Osteoblast (primary cell): ENCODE measurements at regions not wholly inside any gene's neighbourhood (a gene's known extent, or its start where the extent isn't known, plus 50 kb on each side); places are given as distances from the start of the nearest gene placed in this dataset.

Source experiments
- DNase-seq: peaks from one replicate; pipeline ENCODE4 v3.0.0; 2011; ENCODE audit warnings: low spot score, mixed read lengths; ENCODE audit not compliant: insufficient read length; ENCODE audit errors: missing footprints
- H2AFZ ChIP-seq: 2 replicates; pipeline ENCODE4 v1.6.0; 2011; ENCODE audit warnings: mild to moderate bottlenecking, low read length
- H3K27ac ChIP-seq: 2 replicates; pipeline ENCODE4 v1.5.1; 2011; ENCODE audit warnings: mild to moderate bottlenecking, low read depth, low read length, moderate library complexity
- H3K27me3 ChIP-seq: 2 replicates; pipeline ENCODE4 v1.6.0; 2012; ENCODE audit warnings: mild to moderate bottlenecking, control low read depth, inconsistent platforms, low read length, moderate library complexity; ENCODE audit not compliant: insufficient read depth
- H3K36me3 ChIP-seq: 2 replicates; pipeline ENCODE4 v1.5.1; 2011; ENCODE audit warnings: mild to moderate bottlenecking, low read length, control low read depth, moderate library complexity; ENCODE audit not compliant: insufficient read depth
- H3K4me1 ChIP-seq: 2 replicates; pipeline ENCODE4 v1.5.1; 2011; ENCODE audit warnings: mild to moderate bottlenecking, low read length, control low read depth, moderate library complexity; ENCODE audit not compliant: insufficient read depth
- H3K4me2 ChIP-seq: 2 replicates; pipeline ENCODE4 v1.6.0; 2011; ENCODE audit warnings: mild to moderate bottlenecking, low read length; ENCODE audit not compliant: insufficient read depth
- H3K4me3 ChIP-seq: fragments of 200-600 bp; sonication (generic); 3 replicates; pipeline ENCODE4 v1.5.1; 2012; ENCODE audit warnings: mild to moderate bottlenecking, low read length, inconsistent platforms; ENCODE audit not compliant: insufficient read depth
- H3K79me2 ChIP-seq: 2 replicates; pipeline ENCODE4 v1.6.0; 2012; ENCODE audit warnings: mild to moderate bottlenecking, low read length, control low read depth, inconsistent platforms; ENCODE audit not compliant: insufficient read depth
- H3K9me3 ChIP-seq: 2 replicates; pipeline ENCODE4 v1.5.1; 2011; ENCODE audit warnings: low read depth, low read length, control low read depth
- H4K20me1 ChIP-seq: 2 replicates; pipeline ENCODE4 v1.6.0; 2012; ENCODE audit warnings: mild to moderate bottlenecking, low read length, control low read depth; ENCODE audit not compliant: insufficient read depth
- TF ChIP-seq, protein P1 (sequence below): IDR thresholded peaks from 2 replicates; pipeline ENCODE4 v1.5.1; 2011; ENCODE audit warnings: mild to moderate bottlenecking, low read depth, low read length, moderate library complexity; ENCODE audit errors: extremely low read depth

DNA sequence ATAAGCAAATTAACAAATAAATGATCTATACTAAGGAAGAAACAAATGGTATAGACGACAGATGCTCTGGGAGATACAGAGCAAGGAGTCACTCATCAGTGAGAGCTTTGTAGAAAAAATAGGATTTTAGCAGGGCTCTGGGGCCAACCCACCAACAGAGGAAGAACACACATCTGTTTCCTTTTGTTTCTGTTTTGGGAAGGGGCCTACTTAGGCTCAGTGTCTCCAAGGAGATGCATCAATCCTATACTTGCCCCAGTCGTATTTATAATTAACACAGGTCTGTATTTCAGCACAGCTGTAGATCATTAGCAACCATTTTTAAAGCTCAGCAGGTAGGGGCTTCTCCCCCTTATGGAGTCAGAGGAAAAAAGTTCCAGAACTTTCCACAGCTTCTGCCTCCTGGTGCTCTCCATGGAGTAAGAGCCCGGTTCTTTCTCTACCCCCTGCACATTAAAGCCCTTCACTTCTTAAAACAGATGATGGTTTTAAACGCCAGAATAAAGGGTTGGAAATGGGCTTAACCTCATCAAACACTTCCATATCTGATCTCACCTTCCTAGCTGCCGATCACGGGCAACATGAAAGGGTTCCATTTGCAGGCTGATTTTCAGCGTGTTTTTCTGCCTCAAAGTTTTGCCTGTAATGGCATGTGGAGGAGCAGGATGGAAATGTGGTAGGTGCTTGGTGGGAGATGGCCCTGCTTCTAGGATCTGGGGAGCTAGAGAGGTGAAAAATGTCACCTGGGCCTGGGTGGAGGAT is 291.7 kb downstream of the TCF7L2 start:
- Histone ChIP-seq H2AFZ (no peak overlapping the region), H3K4me3 (no peak overlapping the region), H3K36me3 (no peaks in the 10 kb centered on the region), H3K4me2 (no peak overlapping the region), H3K9me3 (no peaks in the 10 kb centered on the region), H4K20me1 (no peaks in the 10 kb centered on the region), H3K27ac (no peak overlapping the region), H3K79me2 (no peaks in the 10 kb centered on the region), H3K27me3 (peaks cover 44% of the 10 kb centered on the region), H3K4me1 (no peaks in the 10 kb centered on the region)
- TF ChIP-seq, protein P1, sequence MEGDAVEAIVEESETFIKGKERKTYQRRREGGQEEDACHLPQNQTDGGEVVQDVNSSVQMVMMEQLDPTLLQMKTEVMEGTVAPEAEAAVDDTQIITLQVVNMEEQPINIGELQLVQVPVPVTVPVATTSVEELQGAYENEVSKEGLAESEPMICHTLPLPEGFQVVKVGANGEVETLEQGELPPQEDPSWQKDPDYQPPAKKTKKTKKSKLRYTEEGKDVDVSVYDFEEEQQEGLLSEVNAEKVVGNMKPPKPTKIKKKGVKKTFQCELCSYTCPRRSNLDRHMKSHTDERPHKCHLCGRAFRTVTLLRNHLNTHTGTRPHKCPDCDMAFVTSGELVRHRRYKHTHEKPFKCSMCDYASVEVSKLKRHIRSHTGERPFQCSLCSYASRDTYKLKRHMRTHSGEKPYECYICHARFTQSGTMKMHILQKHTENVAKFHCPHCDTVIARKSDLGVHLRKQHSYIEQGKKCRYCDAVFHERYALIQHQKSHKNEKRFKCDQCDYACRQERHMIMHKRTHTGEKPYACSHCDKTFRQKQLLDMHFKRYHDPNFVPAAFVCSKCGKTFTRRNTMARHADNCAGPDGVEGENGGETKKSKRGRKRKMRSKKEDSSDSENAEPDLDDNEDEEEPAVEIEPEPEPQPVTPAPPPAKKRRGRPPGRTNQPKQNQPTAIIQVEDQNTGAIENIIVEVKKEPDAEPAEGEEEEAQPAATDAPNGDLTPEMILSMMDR: no peak
- DNase-seq: no peak

DNA sequence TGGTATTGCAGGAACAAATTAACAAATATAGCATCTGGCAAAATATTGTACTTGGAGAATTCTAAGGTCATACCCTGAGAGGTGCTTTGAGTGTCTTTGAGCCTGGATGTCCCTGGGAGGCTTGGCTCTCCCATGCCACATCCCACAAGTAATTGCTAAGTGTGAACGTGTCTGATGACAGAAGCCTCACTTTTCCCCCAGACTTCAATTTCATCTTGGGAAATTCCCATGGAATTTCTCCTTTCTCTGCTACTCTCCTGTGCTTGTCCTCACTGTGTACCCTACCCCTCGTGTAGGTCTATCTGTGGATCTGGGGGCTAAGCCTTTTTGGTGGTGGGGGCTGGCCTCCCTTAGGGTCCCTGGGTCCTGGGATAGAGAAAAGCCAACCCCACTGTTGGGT is 293.3 kb downstream of the TCF7L2 start:
- no peak overlapping the region for H2AFZ ChIP-seq
- DNase-seq: no peak
- H3K79me2 ChIP-seq: no peaks in the 10 kb centered on the region
- H3K4me2 ChIP-seq: no peak overlapping the region
- H3K36me3 ChIP-seq: no peaks in the 10 kb centered on the region
- H3K27ac ChIP-seq: no peak overlapping the region
- H4K20me1 ChIP-seq: no peaks in the 10 kb centered on the region
- H3K4me3 ChIP-seq: no peak overlapping the region
- H3K27me3 ChIP-seq: peaks cover 45% of the 10 kb centered on the region
- H3K4me1 ChIP-seq: no peaks in the 10 kb centered on the region
- TF ChIP-seq, protein P1: no peak
- H3K9me3 ChIP-seq: no peaks in the 10 kb centered on the region

DNA sequence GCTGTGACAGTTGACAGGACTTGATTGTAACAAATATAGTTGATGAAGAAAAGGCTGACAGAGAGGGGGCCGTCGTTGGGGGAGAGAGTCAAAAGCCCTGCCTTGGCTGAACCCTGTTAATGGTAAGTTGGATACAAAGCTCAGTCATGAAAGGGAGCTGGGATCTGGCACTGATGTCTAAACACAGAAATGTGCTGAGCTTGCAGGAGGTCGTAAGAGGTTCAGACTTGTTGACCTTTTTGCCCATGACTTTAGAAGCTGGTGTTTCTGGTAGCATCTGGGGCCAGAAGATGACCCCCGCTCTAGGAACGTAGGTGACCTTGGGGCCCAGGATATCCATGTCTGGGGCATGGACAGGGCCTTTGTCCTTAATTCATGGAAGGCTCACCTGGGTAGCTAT is 294.7 kb downstream of the TCF7L2 start:
- no peak for DNase-seq
- Histone ChIP-seq H3K9me3 (no peaks in the 10 kb centered on the region), H2AFZ (no peak overlapping the region), H3K4me1 (no peaks in the 10 kb centered on the region), H4K20me1 (no peaks in the 10 kb centered on the region), H3K4me2 (no peak overlapping the region), H3K36me3 (no peaks in the 10 kb centered on the region), H3K27ac (no peak overlapping the region), H3K27me3 (peaks cover 39% of the 10 kb centered on the region), H3K79me2 (no peaks in the 10 kb centered on the region), H3K4me3 (no peak overlapping the region)
- TF ChIP-seq, protein P1: no peak

DNA sequence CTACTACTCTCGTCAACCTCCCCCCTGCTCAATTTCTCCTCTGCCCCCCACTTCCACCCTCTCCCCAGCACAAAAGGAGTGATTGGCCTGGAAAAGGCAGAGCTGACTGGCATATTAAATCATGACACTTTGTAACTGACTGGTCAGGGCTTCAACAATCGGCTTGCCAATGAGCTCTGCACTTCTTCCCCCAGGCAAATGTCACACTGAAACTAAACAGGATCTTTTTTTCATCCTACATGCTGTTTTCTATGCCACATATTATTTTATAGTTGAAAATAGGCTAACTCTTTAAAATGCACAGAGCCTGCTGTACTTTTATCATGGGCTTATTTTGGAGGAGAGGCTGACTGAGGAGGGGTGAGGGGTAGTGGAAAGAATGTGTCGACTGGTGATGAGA is 295.2 kb downstream of the TCF7L2 start:
- H3K27me3 ChIP-seq: peaks cover 36% of the 10 kb centered on the region
- DNase-seq: no peak
- TF ChIP-seq, protein P1: no peak
- no peaks in the 10 kb centered on the region for H3K36me3 ChIP-seq
- no peaks in the 10 kb centered on the region for H3K79me2 ChIP-seq
- no peak overlapping the region for H3K4me2 ChIP-seq
- no peaks in the 10 kb centered on the region for H3K4me1 ChIP-seq
- H3K9me3 ChIP-seq: no peaks in the 10 kb centered on the region
- no peaks in the 10 kb centered on the region for H4K20me1 ChIP-seq
- no peak overlapping the region for H2AFZ ChIP-seq
- H3K27ac ChIP-seq: no peak overlapping the region
- no peak overlapping the region for H3K4me3 ChIP-seq
